ENCODE measurements at regions not wholly inside any gene's neighbourhood (a gene's known extent, or its start where the extent isn't known, plus 50 kb on each side); places are given as distances from the start of the nearest gene placed in this dataset.

DNA sequence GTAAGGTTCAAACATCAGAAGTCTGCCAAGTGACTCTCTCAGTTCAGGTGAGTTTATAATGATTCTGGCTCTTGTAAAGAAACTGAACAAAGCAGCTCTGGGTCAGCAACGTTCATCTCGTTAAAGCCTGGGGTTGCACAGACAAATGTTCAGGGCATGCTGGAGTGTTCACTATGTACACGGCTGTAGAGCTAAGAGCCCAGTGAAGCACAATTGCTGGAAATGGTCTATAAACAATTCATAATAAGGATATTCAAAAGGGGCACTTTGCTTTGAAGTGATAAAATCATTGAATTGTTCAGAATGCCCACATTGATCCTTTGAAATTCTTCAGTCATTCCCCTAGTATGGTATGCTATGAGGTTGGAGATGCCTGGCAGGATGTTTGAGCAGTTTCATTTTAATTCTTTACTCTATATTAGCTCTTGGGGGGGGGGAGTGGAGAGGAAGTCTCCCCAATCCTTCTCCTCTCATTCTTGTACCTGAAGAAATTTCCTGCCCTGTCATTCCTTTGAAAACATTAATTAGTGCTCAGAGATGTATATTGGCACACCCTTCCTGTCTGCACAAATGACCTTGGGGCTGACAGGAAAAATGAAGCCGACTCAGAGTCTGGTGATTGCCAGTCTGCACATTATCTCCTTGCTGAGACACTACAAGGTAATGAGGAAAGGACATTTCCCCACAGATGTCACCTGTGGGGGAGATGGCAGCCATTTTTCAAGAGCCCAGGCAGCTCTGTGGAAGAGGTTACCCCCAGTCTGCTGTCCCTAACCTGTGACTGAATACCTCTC, 145.5 kb downstream of the DLEU7 start:
- DNase-seq (ENCODE audit: low spot score) (no peak), ATAC-seq (ENCODE audit: low FRiP score) (no peak)
- TF ChIP-seq, protein P1, sequence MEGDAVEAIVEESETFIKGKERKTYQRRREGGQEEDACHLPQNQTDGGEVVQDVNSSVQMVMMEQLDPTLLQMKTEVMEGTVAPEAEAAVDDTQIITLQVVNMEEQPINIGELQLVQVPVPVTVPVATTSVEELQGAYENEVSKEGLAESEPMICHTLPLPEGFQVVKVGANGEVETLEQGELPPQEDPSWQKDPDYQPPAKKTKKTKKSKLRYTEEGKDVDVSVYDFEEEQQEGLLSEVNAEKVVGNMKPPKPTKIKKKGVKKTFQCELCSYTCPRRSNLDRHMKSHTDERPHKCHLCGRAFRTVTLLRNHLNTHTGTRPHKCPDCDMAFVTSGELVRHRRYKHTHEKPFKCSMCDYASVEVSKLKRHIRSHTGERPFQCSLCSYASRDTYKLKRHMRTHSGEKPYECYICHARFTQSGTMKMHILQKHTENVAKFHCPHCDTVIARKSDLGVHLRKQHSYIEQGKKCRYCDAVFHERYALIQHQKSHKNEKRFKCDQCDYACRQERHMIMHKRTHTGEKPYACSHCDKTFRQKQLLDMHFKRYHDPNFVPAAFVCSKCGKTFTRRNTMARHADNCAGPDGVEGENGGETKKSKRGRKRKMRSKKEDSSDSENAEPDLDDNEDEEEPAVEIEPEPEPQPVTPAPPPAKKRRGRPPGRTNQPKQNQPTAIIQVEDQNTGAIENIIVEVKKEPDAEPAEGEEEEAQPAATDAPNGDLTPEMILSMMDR (IDR thresholded peaks at IDR 0.05): no peak

DNA sequence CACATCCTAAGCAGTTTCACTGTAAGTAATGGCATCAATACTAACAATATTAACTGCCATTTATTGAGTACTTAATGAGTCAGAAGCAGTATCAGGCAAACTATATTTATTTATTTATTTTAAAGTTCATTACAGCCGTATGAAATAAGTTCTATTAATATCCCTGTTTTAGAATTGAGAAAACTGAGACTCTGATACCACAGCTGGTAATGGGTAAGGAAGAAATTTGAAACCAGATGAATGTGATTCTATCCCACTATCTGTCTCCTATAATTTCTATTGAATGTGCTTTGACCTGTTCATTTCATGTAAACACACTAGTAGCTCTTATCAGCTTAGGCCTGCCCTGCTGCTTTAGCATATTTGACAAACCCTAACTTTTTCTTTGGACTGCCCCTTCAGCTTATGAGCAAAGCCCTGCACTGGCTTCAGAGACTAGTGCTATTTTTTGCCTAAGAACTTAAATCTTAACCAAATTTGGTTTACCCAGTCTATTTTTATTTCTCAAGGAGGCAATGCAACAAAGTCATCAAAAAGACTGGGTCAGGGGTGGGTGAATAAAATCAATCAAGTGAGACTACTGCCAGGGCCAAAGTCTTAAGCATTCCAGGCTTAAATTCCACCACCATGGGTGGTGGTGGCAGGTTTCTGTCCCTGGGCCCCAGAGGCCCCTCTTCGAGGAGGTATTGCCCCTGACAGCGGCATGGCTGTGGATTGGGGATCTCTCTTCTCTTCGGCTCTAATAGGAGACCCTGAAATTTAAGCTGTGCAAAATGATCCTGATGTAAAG, 143.4 kb downstream of the DLEU7 start:
- no peak for ATAC-seq (ENCODE audit: low FRiP score)
- no peak for DNase-seq (ENCODE audit: low spot score)
- TF ChIP-seq, protein P1 (IDR thresholded peaks at IDR 0.05): no peak

DNA sequence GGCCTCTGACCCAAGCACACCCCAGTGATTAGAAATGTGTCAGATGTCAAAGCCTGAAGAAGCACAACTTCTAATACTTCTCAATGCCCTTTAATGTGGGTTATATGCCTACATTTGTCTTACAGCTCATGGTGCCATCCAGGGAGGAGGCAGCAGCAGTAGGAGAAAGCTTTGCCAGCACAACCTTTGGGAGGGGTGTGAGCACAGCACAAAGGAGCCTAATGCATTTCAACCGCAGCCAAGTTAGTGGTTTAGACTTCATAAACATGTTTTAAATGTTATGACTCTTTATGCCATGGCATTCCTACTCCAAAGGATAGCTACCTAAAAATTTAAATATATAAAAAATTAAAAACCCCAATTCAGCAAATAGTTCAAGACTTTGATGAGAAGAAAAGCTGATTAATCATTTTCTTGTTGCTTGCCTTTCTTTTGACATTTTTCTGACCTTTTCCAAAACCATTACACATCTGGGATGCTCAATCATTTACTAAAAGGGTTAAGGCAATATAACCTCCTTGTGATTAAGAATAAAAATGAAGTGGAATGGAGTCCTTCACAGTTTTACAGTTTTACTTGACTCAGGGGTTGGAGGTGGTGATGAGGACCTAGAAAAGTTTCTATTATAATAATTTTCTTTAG, 142.7 kb downstream of the DLEU7 start:
- ATAC-seq (ENCODE audit: low FRiP score): no peak
- TF ChIP-seq, protein P1 (IDR thresholded peaks at IDR 0.05): no peak

DNA sequence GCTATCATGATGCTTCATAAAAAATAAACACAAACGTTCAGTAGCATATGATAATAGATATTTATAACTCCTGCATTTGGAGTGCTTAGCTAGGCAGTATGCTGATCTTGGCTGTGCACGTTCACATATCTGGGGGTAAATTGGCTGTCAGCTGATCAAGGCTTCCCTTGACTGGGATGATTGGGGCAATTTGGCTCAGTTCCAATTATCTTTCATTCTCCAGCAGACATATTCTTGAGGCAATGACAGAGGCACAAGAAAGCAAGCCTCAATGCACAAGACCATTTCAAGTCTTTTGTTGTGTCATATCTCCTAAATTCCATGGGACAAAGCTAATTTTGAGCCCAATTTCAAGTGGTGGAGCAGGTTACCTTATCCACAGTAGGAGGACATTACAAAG, 142.0 kb downstream of the DLEU7 start:
- TF ChIP-seq, protein P1 (IDR thresholded peaks at IDR 0.05): no peak
- ATAC-seq (ENCODE audit: low FRiP score) (no peak), DNase-seq (ENCODE audit: low spot score) (no peak)

More for the DNA sequence above, 142.7 kb downstream of the DLEU7 start:
- no peak for DNase-seq (ENCODE audit: low spot score)

DNA sequence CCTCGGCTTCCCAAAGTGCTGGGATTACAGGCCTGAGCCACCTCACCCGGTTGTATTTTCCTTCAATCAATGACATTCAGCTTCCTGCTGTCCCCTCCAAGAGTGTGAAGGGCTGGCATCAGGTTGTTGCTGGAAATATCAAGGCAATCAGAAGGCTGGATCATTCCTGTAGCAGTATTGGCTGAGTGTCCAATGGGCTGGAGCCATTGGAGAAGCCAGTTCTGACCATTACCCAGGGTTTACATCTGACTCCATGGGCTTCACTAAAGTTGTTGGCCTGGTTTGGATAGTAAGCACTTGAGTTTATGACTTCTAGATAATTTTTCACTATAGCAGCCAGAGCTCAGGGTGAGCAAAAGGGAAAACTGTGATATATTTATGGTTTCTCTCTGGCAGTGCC, 137.0 kb downstream of the DLEU7 start:
- DNase-seq (ENCODE audit: low spot score) (no peak), ATAC-seq (ENCODE audit: low FRiP score) (no peak)
- TF ChIP-seq, protein P1 (IDR thresholded peaks at IDR 0.05): no peak

DNA sequence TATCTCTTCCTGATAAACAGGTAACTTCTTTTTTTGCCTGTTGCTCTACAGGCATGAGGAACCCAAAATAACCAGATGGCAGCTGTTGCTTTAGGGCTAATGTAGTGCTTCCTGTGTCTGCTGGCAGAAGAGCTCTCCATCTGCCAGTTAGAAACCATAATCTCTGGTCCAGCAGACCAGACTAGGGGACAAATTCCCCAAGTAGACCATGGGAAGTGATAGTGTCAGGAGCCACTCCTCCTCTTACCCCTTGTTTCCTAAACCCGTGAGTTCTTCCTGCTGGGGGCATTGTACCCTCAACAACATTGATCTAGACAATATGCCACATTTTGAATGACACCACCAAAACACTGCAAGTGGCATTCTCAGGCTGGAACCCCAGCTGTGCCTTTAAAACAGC, 135.9 kb downstream of the DLEU7 start:
- ATAC-seq (ENCODE audit: low FRiP score) (no peak), DNase-seq (ENCODE audit: low spot score) (no peak)
- TF ChIP-seq, protein P1 (IDR thresholded peaks at IDR 0.05): no peak
